ENCODE measurements at regions not wholly inside any gene's neighbourhood (a gene's known extent, or its start where the extent isn't known, plus 50 kb on each side); places are given as distances from the start of the nearest gene placed in this dataset.

DNA sequence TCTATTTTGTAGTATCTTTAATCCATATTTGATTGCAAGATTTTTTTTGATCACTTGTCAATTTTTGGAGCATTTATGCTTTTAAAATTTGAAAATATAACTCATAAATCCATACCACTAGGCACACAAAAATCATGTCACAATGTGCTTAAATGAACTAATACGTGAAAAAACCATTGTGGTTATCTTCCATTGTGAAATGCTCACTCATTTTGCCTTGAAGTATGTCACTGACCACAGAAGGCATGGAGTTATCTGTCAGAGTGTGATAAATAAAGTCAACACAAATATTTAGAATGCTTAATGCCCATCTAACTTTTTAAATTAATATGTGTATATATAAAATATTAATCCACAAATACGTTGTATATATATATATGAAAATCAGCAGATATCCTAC, 347.2 kb downstream of the PTPRC start:
- WGBS (ENCODE audit: low lambda C conversion rate) = 0% methylated on average over 2 of the region's 2 CpGs
- Histone ChIP-seq H3K4me1 (ENCODE audit: insufficient read depth, low read length) (no peaks in the 10 kb centered on the region), H3K27ac (ENCODE audit: extremely low read length, insufficient read depth, low read length) (no peak overlapping the region), H3K4me3 (replicated peaks in 1 of 3; ENCODE audit: insufficient read depth in 1 of 3, low read depth in 2 of 3, low read length in 3 of 3) (no peak overlapping the region), H3K27me3 (ENCODE audit: control insufficient read depth in 1 of 2, insufficient read depth in 2 of 2, low read length in 2 of 2) (no peaks in the 10 kb centered on the region), H3K9ac (ENCODE audit: insufficient read depth, low read depth, low read length) (no peak overlapping the region), H3K9me3 (ENCODE audit: low read length) (no peaks in the 10 kb centered on the region), H3K36me3 (replicated peaks in 1 of 2; ENCODE audit: control insufficient read depth in 1 of 2, insufficient read depth in 2 of 2, low read length in 2 of 2) (no peaks in the 10 kb centered on the region), H3K4me2 (ENCODE audit: low read depth, low read length) (no peak overlapping the region), H2AFZ (ENCODE audit: low read length) (no peak overlapping the region), H3K79me2 (ENCODE audit: insufficient read depth, low read length) (no peaks in the 10 kb centered on the region), H4K20me1 (ENCODE audit: insufficient read depth, low read length) (no peaks in the 10 kb centered on the region)
- ATAC-seq (no peak), DNase-seq (ENCODE audit: low spot score) (no peak), FAIRE-seq (no peak)
- ChIA-PET CTCF (ENCODE audit: low intra/inter-chr PET ratio, low total read pairs) (no interaction called here), POLR2A (no interaction called here)
- BruUV-seq (replicated peaks) = no TSS peak
- no peak for TF ChIP-seq ZNF878 (CRISPR knock-in tag; IDR thresholded peaks at IDR 0.05)
- TF ChIP-seq ZNF207 (IDR thresholded peaks at IDR 0.05; ENCODE audit: borderline replicate concordance) = no peak
- TF ChIP-seq NFE2L2 (IDR thresholded peaks at IDR 0.05; ENCODE audit: low read length) = no peak
- TF ChIP-seq, protein P1, sequence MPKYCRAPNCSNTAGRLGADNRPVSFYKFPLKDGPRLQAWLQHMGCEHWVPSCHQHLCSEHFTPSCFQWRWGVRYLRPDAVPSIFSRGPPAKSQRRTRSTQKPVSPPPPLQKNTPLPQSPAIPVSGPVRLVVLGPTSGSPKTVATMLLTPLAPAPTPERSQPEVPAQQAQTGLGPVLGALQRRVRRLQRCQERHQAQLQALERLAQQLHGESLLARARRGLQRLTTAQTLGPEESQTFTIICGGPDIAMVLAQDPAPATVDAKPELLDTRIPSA (CRISPR knock-in tag; IDR thresholded peaks at IDR 0.05; ENCODE audit: borderline replicate concordance) = no peak
- TF ChIP-seq CBX5 (CRISPR knock-in tag; IDR thresholded peaks at IDR 0.05; ENCODE audit: borderline replicate concordance) = no peak
- no peak for TF ChIP-seq ZBTB7B (CRISPR knock-in tag; IDR thresholded peaks at IDR 0.05)
- no peak for TF ChIP-seq ZNF446 (CRISPR knock-in tag; IDR thresholded peaks at IDR 0.05)
- TF ChIP-seq, protein P2, sequence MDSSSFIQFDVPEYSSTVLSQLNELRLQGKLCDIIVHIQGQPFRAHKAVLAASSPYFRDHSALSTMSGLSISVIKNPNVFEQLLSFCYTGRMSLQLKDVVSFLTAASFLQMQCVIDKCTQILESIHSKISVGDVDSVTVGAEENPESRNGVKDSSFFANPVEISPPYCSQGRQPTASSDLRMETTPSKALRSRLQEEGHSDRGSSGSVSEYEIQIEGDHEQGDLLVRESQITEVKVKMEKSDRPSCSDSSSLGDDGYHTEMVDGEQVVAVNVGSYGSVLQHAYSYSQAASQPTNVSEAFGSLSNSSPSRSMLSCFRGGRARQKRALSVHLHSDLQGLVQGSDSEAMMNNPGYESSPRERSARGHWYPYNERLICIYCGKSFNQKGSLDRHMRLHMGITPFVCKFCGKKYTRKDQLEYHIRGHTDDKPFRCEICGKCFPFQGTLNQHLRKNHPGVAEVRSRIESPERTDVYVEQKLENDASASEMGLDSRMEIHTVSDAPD (CRISPR knock-in tag; IDR thresholded peaks at IDR 0.05) = no peak
- TF ChIP-seq ZBTB8A (CRISPR knock-in tag; IDR thresholded peaks at IDR 0.05; ENCODE audit: borderline replicate concordance, low read depth) = no peak
- TF ChIP-seq MED8 (CRISPR knock-in tag; IDR thresholded peaks at IDR 0.05; ENCODE audit: insufficient replicate concordance) = no peak
- TF ChIP-seq MED1 (CRISPR knock-in tag; IDR thresholded peaks at IDR 0.05) = no peak
- TF ChIP-seq, protein P3, sequence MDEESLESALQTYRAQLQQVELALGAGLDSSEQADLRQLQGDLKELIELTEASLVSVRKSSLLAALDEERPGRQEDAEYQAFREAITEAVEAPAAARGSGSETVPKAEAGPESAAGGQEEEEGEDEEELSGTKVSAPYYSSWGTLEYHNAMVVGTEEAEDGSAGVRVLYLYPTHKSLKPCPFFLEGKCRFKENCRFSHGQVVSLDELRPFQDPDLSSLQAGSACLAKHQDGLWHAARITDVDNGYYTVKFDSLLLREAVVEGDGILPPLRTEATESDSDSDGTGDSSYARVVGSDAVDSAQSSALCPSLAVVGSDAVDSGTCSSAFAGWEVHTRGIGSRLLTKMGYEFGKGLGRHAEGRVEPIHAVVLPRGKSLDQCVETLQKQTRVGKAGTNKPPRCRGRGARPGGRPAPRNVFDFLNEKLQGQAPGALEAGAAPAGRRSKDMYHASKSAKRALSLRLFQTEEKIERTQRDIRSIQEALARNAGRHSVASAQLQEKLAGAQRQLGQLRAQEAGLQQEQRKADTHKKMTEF (CRISPR knock-in tag; IDR thresholded peaks at IDR 0.05) = no peak
- no peak for TF ChIP-seq ZBTB42 (CRISPR knock-in tag; IDR thresholded peaks at IDR 0.05)
- no peak for TF ChIP-seq XBP1 (CRISPR knock-in tag; IDR thresholded peaks at IDR 0.05)
- TF ChIP-seq MTA3 (CRISPR knock-in tag; IDR thresholded peaks at IDR 0.05) = no peak
- no peak for TF ChIP-seq ZFAT (CRISPR knock-in tag; conservative IDR thresholded peaks at IDR 0.05)
- TF ChIP-seq CAMTA2 (CRISPR knock-in tag; IDR thresholded peaks at IDR 0.05; ENCODE audit: borderline replicate concordance) = no peak
- intact Hi-C loops (cut with micrococcal nuclease; ENCODE audit: unreplicated experiment) (no loop called here), in situ Hi-C loops (cut with HindIII; ENCODE audit: extremely low pct_ligation_motif_present, low pct_unique_long_range_greater_than_20kb) (no loop called here)
